ENCODE measurements at regions not wholly inside any gene's neighbourhood (a gene's known extent, or its start where the extent isn't known, plus 50 kb on each side); places are given as distances from the start of the nearest gene placed in this dataset.

DNA sequence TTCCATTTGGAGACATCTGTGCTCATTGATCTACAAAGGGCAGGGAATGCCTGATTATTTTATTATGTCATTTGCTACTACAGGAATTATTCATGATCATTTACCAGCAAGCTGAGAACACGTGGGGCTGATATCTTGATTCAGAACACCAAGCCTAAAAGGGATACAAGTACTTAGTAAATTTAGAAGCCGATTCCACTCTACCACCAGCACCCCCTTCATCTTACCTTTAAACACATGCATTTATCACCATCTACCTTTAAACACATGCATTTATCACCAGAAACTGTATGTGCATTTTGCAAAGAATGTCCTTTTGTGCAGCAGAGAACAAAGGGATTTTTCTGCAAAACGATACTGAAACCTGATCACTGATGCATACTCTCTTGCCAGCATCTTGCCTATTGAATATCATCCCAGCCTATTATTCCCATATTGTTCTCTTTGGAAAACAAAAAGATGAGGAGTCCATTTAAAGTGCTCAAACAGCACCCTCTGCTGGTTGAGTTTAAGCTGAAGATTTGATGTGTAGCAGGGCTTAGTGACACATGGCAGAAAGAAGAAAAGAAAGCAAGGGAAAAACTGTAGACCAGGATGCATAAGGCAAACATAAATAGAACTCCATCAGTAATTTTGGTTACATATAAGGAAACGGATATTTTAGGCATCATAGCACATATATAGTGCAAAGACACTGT, 132.6 kb upstream of the PLEKHG7 start:
- Mint-ChIP-seq H3K27me3 (ENCODE audit: insufficient read depth, unreplicated experiment) (no peaks in the 10 kb centered on the region), H3K4me3 (ENCODE audit: unreplicated experiment) (no peak overlapping the region), H3K9me3 (ENCODE audit: unreplicated experiment) (peaks cover 7% of the 10 kb centered on the region), H3K27ac (ENCODE audit: low read depth, unreplicated experiment) (no peak overlapping the region), H3K4me1 (ENCODE audit: insufficient read depth, unreplicated experiment) (no peaks in the 10 kb centered on the region), H3K36me3 (ENCODE audit: insufficient read depth, unreplicated experiment) (peaks cover 5% of the 10 kb centered on the region)
- DNase-seq (ENCODE audit: unreplicated experiment): peak; percentile 89
- ChIA-PET CTCF (interaction anchor here (0.5 to 8.2 kb wide), 17 partner anchors 12 to 1188 kb away, joined by 3 to 62 read pairs (median 3); partner anchors contain the start of gene BTG1), POLR2A (interaction anchor here (0.7 to 7.7 kb wide), 17 partner anchors 18 to 1188 kb away, joined by 3 to 124 read pairs (median 3); partner anchors contain the start of gene BTG1)
- TF ChIP-seq, protein P1, sequence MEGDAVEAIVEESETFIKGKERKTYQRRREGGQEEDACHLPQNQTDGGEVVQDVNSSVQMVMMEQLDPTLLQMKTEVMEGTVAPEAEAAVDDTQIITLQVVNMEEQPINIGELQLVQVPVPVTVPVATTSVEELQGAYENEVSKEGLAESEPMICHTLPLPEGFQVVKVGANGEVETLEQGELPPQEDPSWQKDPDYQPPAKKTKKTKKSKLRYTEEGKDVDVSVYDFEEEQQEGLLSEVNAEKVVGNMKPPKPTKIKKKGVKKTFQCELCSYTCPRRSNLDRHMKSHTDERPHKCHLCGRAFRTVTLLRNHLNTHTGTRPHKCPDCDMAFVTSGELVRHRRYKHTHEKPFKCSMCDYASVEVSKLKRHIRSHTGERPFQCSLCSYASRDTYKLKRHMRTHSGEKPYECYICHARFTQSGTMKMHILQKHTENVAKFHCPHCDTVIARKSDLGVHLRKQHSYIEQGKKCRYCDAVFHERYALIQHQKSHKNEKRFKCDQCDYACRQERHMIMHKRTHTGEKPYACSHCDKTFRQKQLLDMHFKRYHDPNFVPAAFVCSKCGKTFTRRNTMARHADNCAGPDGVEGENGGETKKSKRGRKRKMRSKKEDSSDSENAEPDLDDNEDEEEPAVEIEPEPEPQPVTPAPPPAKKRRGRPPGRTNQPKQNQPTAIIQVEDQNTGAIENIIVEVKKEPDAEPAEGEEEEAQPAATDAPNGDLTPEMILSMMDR (IDR thresholded peaks at IDR 0.05; ENCODE audit: unreplicated experiment): peak; percentile 71
- intact Hi-C loops (cut with micrococcal nuclease): loop anchor here (1.0 to 5.0 kb wide), 10 partner anchors 64 to 1207 kb away; no protein-coding TSS in a partner anchor
- no TSS peak for BruUV-seq (replicated peaks)

DNA sequence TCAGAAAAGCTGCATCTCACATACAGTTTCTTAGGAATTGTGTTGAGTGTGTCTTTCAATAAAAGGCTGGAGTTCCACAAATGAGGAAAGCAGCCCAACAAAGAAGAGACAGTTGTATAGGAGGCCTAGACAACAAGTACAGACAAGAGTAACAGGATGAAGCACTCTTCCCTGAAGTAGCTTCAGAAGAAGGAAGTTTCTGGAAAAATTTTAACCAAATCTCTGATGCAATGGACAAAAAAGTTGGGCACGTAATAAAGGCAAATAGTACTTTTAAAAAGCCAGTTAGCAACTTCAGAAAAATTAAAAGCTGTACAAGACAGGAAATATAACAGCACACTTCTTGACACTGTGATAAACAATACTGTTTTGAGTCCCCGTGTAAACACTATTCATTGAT, 134.1 kb upstream of the PLEKHG7 start:
- no peaks in the 10 kb centered on the region for H3K27me3 Mint-ChIP-seq (ENCODE audit: insufficient read depth, unreplicated experiment)
- no peak for DNase-seq (ENCODE audit: unreplicated experiment)
- peaks cover 5% of the 10 kb centered on the region for H3K36me3 Mint-ChIP-seq (ENCODE audit: insufficient read depth, unreplicated experiment)
- peaks cover 7% of the 10 kb centered on the region for H3K9me3 Mint-ChIP-seq (ENCODE audit: unreplicated experiment)
- ChIA-PET CTCF (interaction anchor here (0.6 to 8.2 kb wide), 11 partner anchors 11 to 1187 kb away, joined by 3 to 62 read pairs (median 3); partner anchors contain the start of gene BTG1), POLR2A (interaction anchor here (0.6 to 7.7 kb wide), 5 partner anchors 325 to 1189 kb away, joined by 3 to 124 read pairs (median 5); partner anchors contain the start of gene BTG1)
- no peak overlapping the region for H3K4me3 Mint-ChIP-seq (ENCODE audit: unreplicated experiment)
- H3K27ac Mint-ChIP-seq (ENCODE audit: low read depth, unreplicated experiment): no peak overlapping the region
- intact Hi-C loops (cut with micrococcal nuclease): no loop called here
- TF ChIP-seq, protein P1 (IDR thresholded peaks at IDR 0.05; ENCODE audit: unreplicated experiment): no peak
- H3K4me1 Mint-ChIP-seq (ENCODE audit: insufficient read depth, unreplicated experiment): no peaks in the 10 kb centered on the region
- no TSS peak for BruUV-seq (replicated peaks)

DNA sequence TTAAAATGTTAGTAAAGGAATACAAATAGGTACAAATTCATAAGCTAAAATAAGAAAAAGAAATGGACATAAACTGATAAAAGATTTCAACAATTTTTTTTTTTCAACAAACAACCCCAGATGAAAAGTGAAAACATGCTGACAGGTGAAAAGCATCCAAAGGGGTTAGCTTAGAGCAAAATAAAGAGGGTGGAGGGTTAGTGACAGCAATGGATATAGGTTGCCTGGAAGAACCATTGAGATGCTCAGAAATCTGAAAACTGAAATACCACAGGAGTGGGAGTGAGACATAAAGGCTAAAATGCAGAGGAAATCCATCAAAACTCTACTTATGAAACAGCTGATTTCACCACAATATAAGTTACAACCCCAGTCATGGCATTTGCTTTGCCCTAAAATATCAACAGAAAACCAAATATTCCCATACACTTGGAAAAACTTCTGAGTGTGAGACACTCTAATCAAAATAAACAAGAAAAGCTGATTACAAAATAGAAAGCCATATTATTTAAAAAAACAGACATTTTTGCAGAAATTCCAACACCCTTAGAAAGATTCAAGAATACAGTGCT, 136.3 kb upstream of the PLEKHG7 start:
- Mint-ChIP-seq H3K9me3 (ENCODE audit: unreplicated experiment) (no peaks in the 10 kb centered on the region), H3K4me1 (ENCODE audit: insufficient read depth, unreplicated experiment) (peaks cover 11% of the 10 kb centered on the region), H3K27me3 (ENCODE audit: insufficient read depth, unreplicated experiment) (no peaks in the 10 kb centered on the region), H3K36me3 (ENCODE audit: insufficient read depth, unreplicated experiment) (peaks cover 1% of the 10 kb centered on the region), H3K4me3 (ENCODE audit: unreplicated experiment) (no peak overlapping the region), H3K27ac (ENCODE audit: low read depth, unreplicated experiment) (no peak overlapping the region)
- ChIA-PET POLR2A (interaction anchor here (0.6 to 1.6 kb wide), 4 partner anchors 10 to 1157 kb away, joined by 3 to 4 read pairs (median 3); no protein-coding TSS in a partner anchor), CTCF (interaction anchor here (0.6 to 1.2 kb wide), 5 partner anchors 39 to 1198 kb away, joined by 3 to 7 read pairs (median 3); no protein-coding TSS in a partner anchor)
- TF ChIP-seq, protein P1 (IDR thresholded peaks at IDR 0.05; ENCODE audit: unreplicated experiment): no peak
- intact Hi-C loops (cut with micrococcal nuclease): no loop called here
- no TSS peak for BruUV-seq (replicated peaks)
- no peak for DNase-seq (ENCODE audit: unreplicated experiment)

DNA sequence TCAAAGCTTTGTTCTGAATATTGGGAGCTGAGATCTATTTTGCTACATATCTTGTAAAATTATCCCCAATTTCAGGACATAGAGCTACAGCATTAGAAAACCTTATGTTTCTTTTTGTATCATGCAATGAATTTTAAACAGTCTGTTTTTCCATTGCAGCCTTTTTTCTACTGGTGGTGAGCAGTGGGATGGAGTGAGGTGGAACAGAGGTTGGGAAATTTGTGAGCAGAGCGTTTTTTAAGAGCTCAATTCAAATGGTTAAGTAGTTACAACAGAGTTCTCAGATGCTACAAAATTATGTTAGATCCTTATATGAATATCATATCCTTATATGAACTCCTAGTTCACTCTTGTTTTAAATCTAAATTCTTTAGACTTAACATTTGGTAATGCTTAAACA, 139.0 kb upstream of the PLEKHG7 start:
- no peak for DNase-seq (ENCODE audit: unreplicated experiment)
- no peaks in the 10 kb centered on the region for H3K9me3 Mint-ChIP-seq (ENCODE audit: unreplicated experiment)
- ChIA-PET POLR2A (interaction anchor here (0.5 to 5.3 kb wide), 8 partner anchors 11 to 1189 kb away, joined by 3 to 54 read pairs (median 4); partner anchors contain the start of gene BTG1), CTCF (interaction anchor here (0.7 to 2.3 kb wide), 7 partner anchors 11 to 1182 kb away, joined by 3 to 11 read pairs (median 3); no protein-coding TSS in a partner anchor)
- TF ChIP-seq, protein P1 (IDR thresholded peaks at IDR 0.05; ENCODE audit: unreplicated experiment): no peak
- no peak overlapping the region for H3K4me3 Mint-ChIP-seq (ENCODE audit: unreplicated experiment)
- BruUV-seq (replicated peaks): no TSS peak
- peaks cover 17% of the 10 kb centered on the region for H3K4me1 Mint-ChIP-seq (ENCODE audit: insufficient read depth, unreplicated experiment)
- no peaks in the 10 kb centered on the region for H3K36me3 Mint-ChIP-seq (ENCODE audit: insufficient read depth, unreplicated experiment)
- intact Hi-C loops (cut with micrococcal nuclease): no loop called here
- no peaks in the 10 kb centered on the region for H3K27me3 Mint-ChIP-seq (ENCODE audit: insufficient read depth, unreplicated experiment)
- H3K27ac Mint-ChIP-seq (ENCODE audit: low read depth, unreplicated experiment): no peak overlapping the region

All from MCF 10A (cell line).